ENCODE measurements at regions not wholly inside any gene's neighbourhood (a gene's known extent, or its start where the extent isn't known, plus 50 kb on each side); places are given as distances from the start of the nearest gene placed in this dataset.
A peak's percentile ranks its signal among the peaks of the same experiment; 100 is the strongest.

DNA sequence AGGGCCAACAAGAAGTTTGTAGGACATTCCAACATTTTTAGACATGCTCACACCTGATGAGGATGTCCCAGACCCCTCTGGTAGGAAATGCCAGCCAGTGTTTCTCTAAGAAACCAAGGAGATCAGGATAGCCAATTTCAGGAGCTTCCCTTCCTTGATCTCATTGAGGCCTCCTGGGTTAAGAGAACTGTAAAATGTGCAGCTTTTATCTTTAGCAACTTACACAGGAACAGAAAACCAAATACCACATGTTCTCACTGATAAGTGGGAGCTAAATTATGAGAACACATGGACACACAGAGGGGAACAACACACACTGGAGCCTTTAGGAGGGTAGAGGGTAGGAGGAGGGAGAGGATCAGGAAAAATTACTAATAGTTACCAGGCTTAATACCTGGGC, 99.6 kb upstream of the MAP2 start:
- TF ChIP-seq, protein P1, sequence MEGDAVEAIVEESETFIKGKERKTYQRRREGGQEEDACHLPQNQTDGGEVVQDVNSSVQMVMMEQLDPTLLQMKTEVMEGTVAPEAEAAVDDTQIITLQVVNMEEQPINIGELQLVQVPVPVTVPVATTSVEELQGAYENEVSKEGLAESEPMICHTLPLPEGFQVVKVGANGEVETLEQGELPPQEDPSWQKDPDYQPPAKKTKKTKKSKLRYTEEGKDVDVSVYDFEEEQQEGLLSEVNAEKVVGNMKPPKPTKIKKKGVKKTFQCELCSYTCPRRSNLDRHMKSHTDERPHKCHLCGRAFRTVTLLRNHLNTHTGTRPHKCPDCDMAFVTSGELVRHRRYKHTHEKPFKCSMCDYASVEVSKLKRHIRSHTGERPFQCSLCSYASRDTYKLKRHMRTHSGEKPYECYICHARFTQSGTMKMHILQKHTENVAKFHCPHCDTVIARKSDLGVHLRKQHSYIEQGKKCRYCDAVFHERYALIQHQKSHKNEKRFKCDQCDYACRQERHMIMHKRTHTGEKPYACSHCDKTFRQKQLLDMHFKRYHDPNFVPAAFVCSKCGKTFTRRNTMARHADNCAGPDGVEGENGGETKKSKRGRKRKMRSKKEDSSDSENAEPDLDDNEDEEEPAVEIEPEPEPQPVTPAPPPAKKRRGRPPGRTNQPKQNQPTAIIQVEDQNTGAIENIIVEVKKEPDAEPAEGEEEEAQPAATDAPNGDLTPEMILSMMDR (IDR thresholded peaks at IDR 0.05): no peak
- no peak for DNase-seq (ENCODE audit: low spot score)
- no peak overlapping the region for H3K27ac ChIP-seq
- H3K4me1 ChIP-seq: no peaks in the 10 kb centered on the region
- H3K27me3 ChIP-seq: no peaks in the 10 kb centered on the region
- no peaks in the 10 kb centered on the region for H3K36me3 ChIP-seq
- no peak overlapping the region for H3K4me3 ChIP-seq
- H3K9me3 ChIP-seq: no peaks in the 10 kb centered on the region

DNA sequence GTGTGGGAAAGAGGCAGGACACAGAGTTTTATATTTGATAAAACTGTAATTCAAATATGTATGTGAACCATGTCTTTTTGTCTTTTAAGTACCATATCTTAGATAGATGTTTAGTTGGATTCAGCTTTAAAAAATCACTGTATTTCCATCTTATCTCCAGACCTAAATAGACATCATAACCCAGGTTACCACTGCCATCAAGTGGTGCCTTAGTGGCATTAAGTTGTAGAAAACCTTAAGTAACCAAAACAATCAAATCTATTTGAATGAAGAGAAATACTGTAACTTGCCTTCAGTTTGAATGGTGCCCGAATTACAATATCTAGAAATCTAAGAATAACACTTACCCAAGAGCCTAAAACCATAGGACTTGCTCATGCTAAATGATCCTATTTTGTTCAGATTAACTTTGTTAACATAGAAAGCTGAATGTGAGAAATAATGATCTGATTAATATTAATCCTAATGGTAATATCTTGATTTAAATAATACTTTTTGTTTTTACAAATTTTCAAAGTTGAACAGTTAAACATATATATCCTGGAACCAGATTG, 92.5 kb upstream of the MAP2 start:
- no peaks in the 10 kb centered on the region for H3K36me3 ChIP-seq
- H3K27me3 ChIP-seq: no peaks in the 10 kb centered on the region
- DNase-seq (ENCODE audit: low spot score): no peak
- H3K4me3 ChIP-seq: no peak overlapping the region
- peaks cover 0 to 5% of the 10 kb centered on the region in 2 donors for H3K4me1 ChIP-seq
- TF ChIP-seq, protein P1 (IDR thresholded peaks at IDR 0.05): no peak
- no peaks in the 10 kb centered on the region for H3K9me3 ChIP-seq
- H3K27ac ChIP-seq: no peak overlapping the region

DNA sequence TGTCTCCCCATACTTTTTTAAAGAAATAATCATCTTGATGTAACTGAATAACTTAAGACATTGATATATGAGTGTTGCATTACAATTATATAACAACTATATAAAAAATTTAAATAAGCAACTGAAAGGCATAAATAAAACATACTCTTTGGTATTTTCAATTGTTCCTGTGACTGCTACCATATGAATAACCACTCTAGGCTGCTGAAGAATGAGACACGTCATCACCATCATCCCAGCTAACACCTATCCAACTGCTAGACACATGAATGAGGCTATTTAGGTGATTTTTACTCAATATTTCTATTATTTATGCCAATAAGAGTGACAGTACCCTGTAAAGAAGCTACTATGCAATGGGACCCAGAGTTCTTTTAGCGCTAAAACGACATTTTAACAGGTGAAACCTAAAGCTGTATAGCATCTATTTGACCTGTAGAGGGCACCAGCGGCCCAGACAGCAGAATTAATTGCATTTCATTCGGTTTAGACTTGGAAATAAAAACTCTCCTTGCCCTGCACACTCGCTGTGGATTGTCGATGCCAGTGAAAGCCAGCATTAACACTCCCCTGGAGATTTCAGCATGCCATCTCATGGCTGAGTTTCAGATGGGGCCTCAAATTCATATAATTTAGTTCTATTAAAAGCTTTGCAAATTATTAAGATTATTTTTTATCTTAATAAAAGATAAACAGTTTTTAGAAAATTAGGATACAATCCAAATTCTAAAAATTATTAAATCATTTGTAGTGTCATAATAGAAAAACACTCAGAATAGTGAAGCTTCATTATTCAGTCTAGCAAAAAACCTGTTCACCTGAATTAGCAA, 89.4 kb upstream of the MAP2 start:
- H3K27ac ChIP-seq: no peak overlapping the region
- TF ChIP-seq, protein P1 (IDR thresholded peaks at IDR 0.05): peak; percentile 43 to 93
- H3K4me3 ChIP-seq: no peak overlapping the region
- H3K36me3 ChIP-seq: no peaks in the 10 kb centered on the region
- no peak for DNase-seq (ENCODE audit: low spot score)
- H3K27me3 ChIP-seq: no peaks in the 10 kb centered on the region
- H3K9me3 ChIP-seq: no peaks in the 10 kb centered on the region
- H3K4me1 ChIP-seq: peaks cover 0 to 5% of the 10 kb centered on the region in 2 donors

DNA sequence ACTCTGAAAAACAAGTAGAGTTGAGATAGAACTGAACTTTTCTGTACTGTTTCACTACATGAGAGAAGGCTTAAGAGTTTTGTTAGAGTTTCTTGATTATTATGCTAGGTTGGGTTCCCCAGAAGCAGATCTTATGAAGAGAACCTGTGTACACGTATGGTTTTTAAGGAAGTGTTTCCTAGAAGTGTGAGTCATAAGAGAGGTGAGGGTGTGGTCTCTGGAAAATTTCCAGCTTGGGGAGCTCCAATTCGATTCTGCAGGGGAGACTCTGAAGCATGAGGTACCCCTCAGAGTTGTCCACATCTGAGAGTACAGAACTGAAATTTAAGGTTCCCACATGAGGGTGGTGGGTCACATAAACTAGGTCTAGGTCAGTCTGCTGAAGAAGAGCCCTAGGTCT, 83.3 kb upstream of the MAP2 start:
- Histone ChIP-seq H3K36me3 (no peaks in the 10 kb centered on the region), H3K4me1 (no peaks in the 10 kb centered on the region), H3K27me3 (no peaks in the 10 kb centered on the region), H3K27ac (no peak overlapping the region), H3K9me3 (no peaks in the 10 kb centered on the region), H3K4me3 (no peak overlapping the region)
- no peak for DNase-seq (ENCODE audit: low spot score)
- TF ChIP-seq, protein P1 (IDR thresholded peaks at IDR 0.05): no peak

DNA sequence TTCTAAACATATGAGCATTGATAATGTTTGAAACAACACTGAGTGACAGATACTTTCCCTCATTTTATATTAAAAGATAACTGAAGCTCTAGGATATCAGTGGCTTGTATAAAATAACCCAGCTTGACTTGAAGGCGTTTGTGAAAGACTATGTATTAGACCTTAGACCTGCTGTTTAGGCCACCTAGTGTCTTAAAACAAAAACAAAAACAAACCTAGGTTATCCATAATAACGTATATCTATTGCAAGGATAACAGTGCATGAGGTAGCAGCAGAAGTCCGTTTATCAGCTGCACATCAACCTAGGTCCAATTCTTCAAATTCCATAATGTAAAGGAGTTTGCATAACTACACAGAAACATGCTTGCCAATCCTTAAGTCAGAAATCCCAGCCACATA, 79.5 kb upstream of the MAP2 start:
- H3K27ac ChIP-seq: no peak overlapping the region
- H3K4me1 ChIP-seq: no peaks in the 10 kb centered on the region
- H3K36me3 ChIP-seq: no peaks in the 10 kb centered on the region
- no peak overlapping the region for H3K4me3 ChIP-seq
- no peaks in the 10 kb centered on the region for H3K27me3 ChIP-seq
- DNase-seq (ENCODE audit: low spot score): no peak
- TF ChIP-seq, protein P1 (IDR thresholded peaks at IDR 0.05): no peak
- no peaks in the 10 kb centered on the region for H3K9me3 ChIP-seq
